ENCODE measurements at regions not wholly inside any gene's neighbourhood (a gene's known extent, or its start where the extent isn't known, plus 50 kb on each side); places are given as distances from the start of the nearest gene placed in this dataset.

- Histone ChIP-seq H3K4me2 (ENCODE audit: insufficient read depth, low read length) (no peak overlapping the region), H2AFZ (ENCODE audit: low read depth, low read length) (no peak overlapping the region), H3K4me3 (ENCODE audit: low read depth in 1 of 2, low read length in 2 of 2) (no peak overlapping the region), H3K4me1 (ENCODE audit: insufficient read depth, low read length) (no peaks in the 10 kb centered on the region), H3K27ac (ENCODE audit: low read length) (no peak overlapping the region), H3K79me2 (ENCODE audit: insufficient read depth, low read length) (no peaks in the 10 kb centered on the region), H3K27me3 (ENCODE audit: insufficient read depth, low read length, poor library complexity) (no peaks in the 10 kb centered on the region), H3K9me3 (ENCODE audit: insufficient read depth, low read length, severe bottlenecking) (no peaks in the 10 kb centered on the region), H3K9ac (ENCODE audit: low read depth, low read length) (no peak overlapping the region), H3K36me3 (ENCODE audit: insufficient read depth, low read length) (no peaks in the 10 kb centered on the region), H4K20me1 (ENCODE audit: insufficient read depth, low read length) (no peaks in the 10 kb centered on the region)
- no peak for TF ChIP-seq EZH2 (IDR thresholded peaks at IDR 0.05; ENCODE audit: borderline replicate concordance, low read depth, low read length, severe bottlenecking)
- TF ChIP-seq, protein P1, sequence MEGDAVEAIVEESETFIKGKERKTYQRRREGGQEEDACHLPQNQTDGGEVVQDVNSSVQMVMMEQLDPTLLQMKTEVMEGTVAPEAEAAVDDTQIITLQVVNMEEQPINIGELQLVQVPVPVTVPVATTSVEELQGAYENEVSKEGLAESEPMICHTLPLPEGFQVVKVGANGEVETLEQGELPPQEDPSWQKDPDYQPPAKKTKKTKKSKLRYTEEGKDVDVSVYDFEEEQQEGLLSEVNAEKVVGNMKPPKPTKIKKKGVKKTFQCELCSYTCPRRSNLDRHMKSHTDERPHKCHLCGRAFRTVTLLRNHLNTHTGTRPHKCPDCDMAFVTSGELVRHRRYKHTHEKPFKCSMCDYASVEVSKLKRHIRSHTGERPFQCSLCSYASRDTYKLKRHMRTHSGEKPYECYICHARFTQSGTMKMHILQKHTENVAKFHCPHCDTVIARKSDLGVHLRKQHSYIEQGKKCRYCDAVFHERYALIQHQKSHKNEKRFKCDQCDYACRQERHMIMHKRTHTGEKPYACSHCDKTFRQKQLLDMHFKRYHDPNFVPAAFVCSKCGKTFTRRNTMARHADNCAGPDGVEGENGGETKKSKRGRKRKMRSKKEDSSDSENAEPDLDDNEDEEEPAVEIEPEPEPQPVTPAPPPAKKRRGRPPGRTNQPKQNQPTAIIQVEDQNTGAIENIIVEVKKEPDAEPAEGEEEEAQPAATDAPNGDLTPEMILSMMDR (IDR thresholded peaks at IDR 0.05; ENCODE audit: borderline replicate concordance, extremely low read depth, low read length, poor library complexity, severe bottlenecking), result no peak
- ATAC-seq (ENCODE audit: insufficient read depth, low read depth) (no peak), DNase-seq (no peak)
These were observed 1452.7 kb upstream of the TENM3 start for GRCh38 chr4:180790471-180790870.

GRCh38 chr4:180792541-180792940, 1450.7 kb upstream of the TENM3 start:
- no peak overlapping the region for H3K9ac ChIP-seq (ENCODE audit: low read depth, low read length)
- DNase-seq (no peak), ATAC-seq (ENCODE audit: insufficient read depth, low read depth) (no peak)
- no peaks in the 10 kb centered on the region for H3K9me3 ChIP-seq (ENCODE audit: insufficient read depth, low read length, severe bottlenecking)
- H3K36me3 ChIP-seq (ENCODE audit: insufficient read depth, low read length), result no peaks in the 10 kb centered on the region
- no peak overlapping the region for H3K4me3 ChIP-seq (ENCODE audit: low read depth in 1 of 2, low read length in 2 of 2)
- H3K4me1 ChIP-seq (ENCODE audit: insufficient read depth, low read length), result no peaks in the 10 kb centered on the region
- H4K20me1 ChIP-seq (ENCODE audit: insufficient read depth, low read length), result no peaks in the 10 kb centered on the region
- TF ChIP-seq EZH2 (IDR thresholded peaks at IDR 0.05; ENCODE audit: borderline replicate concordance, low read depth, low read length, severe bottlenecking), result no peak
- TF ChIP-seq, protein P1 (IDR thresholded peaks at IDR 0.05; ENCODE audit: borderline replicate concordance, extremely low read depth, low read length, poor library complexity, severe bottlenecking), result no peak
- H3K27ac ChIP-seq (ENCODE audit: low read length), result no peak overlapping the region
- H2AFZ ChIP-seq (ENCODE audit: low read depth, low read length), result no peak overlapping the region
- no peaks in the 10 kb centered on the region for H3K79me2 ChIP-seq (ENCODE audit: insufficient read depth, low read length)
- H3K27me3 ChIP-seq (ENCODE audit: insufficient read depth, low read length, poor library complexity), result no peaks in the 10 kb centered on the region
- no peak overlapping the region for H3K4me2 ChIP-seq (ENCODE audit: insufficient read depth, low read length)

GRCh38 chr4:180794333-180794732, 1448.9 kb upstream of the TENM3 start:
- H3K4me2 ChIP-seq (ENCODE audit: insufficient read depth, low read length), result no peak overlapping the region
- no peaks in the 10 kb centered on the region for H3K4me1 ChIP-seq (ENCODE audit: insufficient read depth, low read length)
- no peak overlapping the region for H3K27ac ChIP-seq (ENCODE audit: low read length)
- H3K9me3 ChIP-seq (ENCODE audit: insufficient read depth, low read length, severe bottlenecking), result no peaks in the 10 kb centered on the region
- no peak overlapping the region for H3K4me3 ChIP-seq (ENCODE audit: low read depth in 1 of 2, low read length in 2 of 2)
- H3K79me2 ChIP-seq (ENCODE audit: insufficient read depth, low read length), result no peaks in the 10 kb centered on the region
- H4K20me1 ChIP-seq (ENCODE audit: insufficient read depth, low read length), result no peaks in the 10 kb centered on the region
- TF ChIP-seq EZH2 (IDR thresholded peaks at IDR 0.05; ENCODE audit: borderline replicate concordance, low read depth, low read length, severe bottlenecking), result no peak
- TF ChIP-seq, protein P1 (IDR thresholded peaks at IDR 0.05; ENCODE audit: borderline replicate concordance, extremely low read depth, low read length, poor library complexity, severe bottlenecking), result no peak
- no peak for DNase-seq
- H3K36me3 ChIP-seq (ENCODE audit: insufficient read depth, low read length), result no peaks in the 10 kb centered on the region
- H3K9ac ChIP-seq (ENCODE audit: low read depth, low read length), result no peak overlapping the region
- H3K27me3 ChIP-seq (ENCODE audit: insufficient read depth, low read length, poor library complexity), result no peaks in the 10 kb centered on the region
- no peak overlapping the region for H2AFZ ChIP-seq (ENCODE audit: low read depth, low read length)
- no peak for ATAC-seq (ENCODE audit: insufficient read depth, low read depth)

DNA sequence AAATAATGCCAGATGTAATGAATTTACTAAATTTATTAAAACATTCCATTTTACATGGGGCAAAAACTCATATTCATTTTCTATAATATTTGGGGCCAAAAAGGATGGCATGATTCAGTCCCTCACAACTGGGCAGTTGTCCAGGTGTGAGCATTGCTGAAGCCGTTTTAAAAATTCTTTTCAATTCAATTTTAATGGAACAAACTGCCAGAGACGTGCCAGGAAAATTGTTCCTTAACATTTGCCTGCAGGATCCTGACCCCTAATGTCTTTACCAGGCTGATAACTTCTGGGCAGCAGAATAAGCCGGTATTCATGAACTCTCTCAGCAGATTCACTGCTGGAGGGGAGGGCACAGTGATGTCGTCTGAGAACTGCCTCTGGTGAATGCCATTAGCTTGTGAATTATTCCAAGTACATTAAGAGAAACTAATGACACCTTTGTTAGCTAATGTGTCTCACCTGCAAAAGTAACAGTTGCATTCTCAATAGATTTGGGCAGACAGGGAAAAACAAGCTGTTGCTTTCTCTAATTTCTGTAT, 1445.1 kb upstream of the TENM3 start:
- H2AFZ ChIP-seq (ENCODE audit: low read depth, low read length), result no peak overlapping the region
- no peaks in the 10 kb centered on the region for H3K9me3 ChIP-seq (ENCODE audit: insufficient read depth, low read length, severe bottlenecking)
- H3K4me3 ChIP-seq (ENCODE audit: low read depth in 1 of 2, low read length in 2 of 2), result no peak overlapping the region
- H4K20me1 ChIP-seq (ENCODE audit: insufficient read depth, low read length), result no peaks in the 10 kb centered on the region
- H3K4me2 ChIP-seq (ENCODE audit: insufficient read depth, low read length), result no peak overlapping the region
- no peaks in the 10 kb centered on the region for H3K79me2 ChIP-seq (ENCODE audit: insufficient read depth, low read length)
- no peak overlapping the region for H3K27ac ChIP-seq (ENCODE audit: low read length)
- no peaks in the 10 kb centered on the region for H3K27me3 ChIP-seq (ENCODE audit: insufficient read depth, low read length, poor library complexity)
- ATAC-seq (ENCODE audit: insufficient read depth, low read depth) (no peak), DNase-seq (no peak)
- no peaks in the 10 kb centered on the region for H3K36me3 ChIP-seq (ENCODE audit: insufficient read depth, low read length)
- H3K4me1 ChIP-seq (ENCODE audit: insufficient read depth, low read length), result no peaks in the 10 kb centered on the region
- H3K9ac ChIP-seq (ENCODE audit: low read depth, low read length), result no peak overlapping the region
- no peak for TF ChIP-seq EZH2 (IDR thresholded peaks at IDR 0.05; ENCODE audit: borderline replicate concordance, low read depth, low read length, severe bottlenecking)
- TF ChIP-seq, protein P1 (IDR thresholded peaks at IDR 0.05; ENCODE audit: borderline replicate concordance, extremely low read depth, low read length, poor library complexity, severe bottlenecking), result no peak
